Endodermal cell (in vitro differentiated cells): ENCODE measurements at regions not wholly inside any gene's neighbourhood (a gene's known extent, or its start where the extent isn't known, plus 50 kb on each side); places are given as distances from the start of the nearest gene placed in this dataset.
A peak's percentile ranks its signal among the peaks of the same experiment; 100 is the strongest.

Experiments
- DNase-seq: peaks from one replicate; pipeline ENCODE4 v3.0.0-alpha.2; 2017
- H3K27ac ChIP-seq: 2 replicates; pipeline ENCODE4 v1.5.1; 2013; ENCODE audit warnings: mild to moderate bottlenecking, low read depth, low read length, moderate library complexity
- H3K27me3 ChIP-seq: 2 replicates; pipeline ENCODE4 v1.6.1; 2013; ENCODE audit warnings: mild to moderate bottlenecking, low read length, moderate library complexity; ENCODE audit not compliant: insufficient read depth, control insufficient read depth, poor library complexity, severe bottlenecking
- H3K36me3 ChIP-seq: 2 replicates; pipeline ENCODE4 v1.7.0; 2013; ENCODE audit warnings: mild to moderate bottlenecking, low read length, moderate library complexity; ENCODE audit not compliant: control insufficient read depth, insufficient read depth
- H3K4me1 ChIP-seq: one replicate; pipeline ENCODE4 v1.7.0; 2013; ENCODE audit warnings: low read length; ENCODE audit not compliant: control insufficient read depth, insufficient read depth
- H3K4me3 ChIP-seq: 2 replicates; pipeline ENCODE4 v1.5.1; 2013; ENCODE audit warnings: mild to moderate bottlenecking, low read length, moderate library complexity
- H3K9ac ChIP-seq: 2 replicates; pipeline ENCODE4 v1.6.1; 2013; ENCODE audit warnings: mild to moderate bottlenecking, low read length, moderate library complexity; ENCODE audit not compliant: poor library complexity, severe bottlenecking; ENCODE audit errors: extremely low read depth
- H3K9me3 ChIP-seq: 2 replicates; pipeline ENCODE4 v1.6.1; 2013; ENCODE audit warnings: mild to moderate bottlenecking, low read length, moderate library complexity; ENCODE audit not compliant: control insufficient read depth
- H3K27ac Mint-ChIP-seq: 2 replicates; pipeline ENCODE4 v1.8.0; 2020; ENCODE audit warnings: mixed read lengths
- H3K27me3 Mint-ChIP-seq: 2 replicates; pipeline ENCODE4 v1.8.0; 2021; ENCODE audit warnings: mild to moderate bottlenecking, mixed read lengths; ENCODE audit not compliant: insufficient read depth
- H3K36me3 Mint-ChIP-seq: 2 replicates; pipeline ENCODE4 v1.8.0; 2020; ENCODE audit warnings: low read depth, mixed read lengths
- H3K4me1 Mint-ChIP-seq: 2 replicates; pipeline ENCODE4 v1.8.0; 2020; ENCODE audit warnings: mixed read lengths
- H3K4me3 Mint-ChIP-seq: 2 replicates; pipeline ENCODE4 v1.8.0; 2020; ENCODE audit warnings: mild to moderate bottlenecking, moderate library complexity, mixed read lengths
- H3K9me3 Mint-ChIP-seq: 2 replicates; pipeline ENCODE4 v1.8.0; 2020; ENCODE audit warnings: mild to moderate bottlenecking, mixed read lengths
- CTCF ChIP-seq: fragments of 200-600 bp; sonication (generic); conservative IDR thresholded peaks from 2 replicates; pipeline ENCODE4 v1.5.0; 2021; ENCODE audit warnings: antibody characterized with exemption, mild to moderate bottlenecking
- WGBS, 2 experiments: methylation state at CpG; one replicate each; pipeline versions ENCODE4 v1.1.5 to v1.1.7; 2013; ENCODE audit warnings: missing lambda C conversion rate in 2 of 2, mixed read lengths in 1 of 2; ENCODE audit not compliant: insufficient coverage in 1 of 2, insufficient read length in 1 of 2; 5-methylcytosine and 5-hydroxymethylcytosine counted together

- Mint-ChIP-seq H3K27ac (no peak overlapping the region), H3K4me1 (peaks cover 16% of the 10 kb centered on the region), H3K9me3 (no peaks in the 10 kb centered on the region), H3K27me3 (no peaks in the 10 kb centered on the region), H3K36me3 (no peaks in the 10 kb centered on the region), H3K4me3 (no peak overlapping the region)
- H3K9me3 ChIP-seq, result no peaks in the 10 kb centered on the region
- TF ChIP-seq CTCF, result no peak
- no peaks in the 10 kb centered on the region for H3K27me3 ChIP-seq
- DNase-seq, result no peak
- peak overlapping the region; percentile 66 for H3K27ac ChIP-seq
- no peak overlapping the region for H3K9ac ChIP-seq
- H3K36me3 ChIP-seq, result no peaks in the 10 kb centered on the region
- H3K4me3 ChIP-seq, result no peak overlapping the region
- WGBS, 2 experiments, result 98% methylated on average over 2 of the region's 2 CpGs; no CpG with 5 or more reads in 1 of the 2 experiments
- no peaks in the 10 kb centered on the region for H3K4me1 ChIP-seq
Measured at GRCh38 chr2:145015561-145015960, 495.6 kb upstream of the ZEB2 start.

GRCh38 chr2:145012806-145013205 lies 492.9 kb upstream of the ZEB2 start:
- no peak overlapping the region for H3K9ac ChIP-seq
- Mint-ChIP-seq H3K27ac (peak overlapping the region; percentile 36), H3K4me3 (no peak overlapping the region), H3K36me3 (no peaks in the 10 kb centered on the region), H3K27me3 (no peaks in the 10 kb centered on the region), H3K4me1 (peaks cover 10% of the 10 kb centered on the region), H3K9me3 (peaks cover 2% of the 10 kb centered on the region)
- DNase-seq, result no peak
- H3K9me3 ChIP-seq, result no peaks in the 10 kb centered on the region
- no peaks in the 10 kb centered on the region for H3K36me3 ChIP-seq
- H3K27me3 ChIP-seq, result no peaks in the 10 kb centered on the region
- no peak overlapping the region for H3K4me3 ChIP-seq
- H3K4me1 ChIP-seq, result no peaks in the 10 kb centered on the region
- WGBS, 2 experiments, result 66% methylated on average over 3 of the region's 3 CpGs; no CpG with 5 or more reads in 1 of the 2 experiments
- no peak for TF ChIP-seq CTCF
- no peak overlapping the region for H3K27ac ChIP-seq

- Histone ChIP-seq H3K9me3 (no peaks in the 10 kb centered on the region), H3K9ac (no peak overlapping the region), H3K27ac (no peak overlapping the region), H3K36me3 (no peaks in the 10 kb centered on the region), H3K4me3 (no peak overlapping the region), H3K27me3 (no peaks in the 10 kb centered on the region), H3K4me1 (no peaks in the 10 kb centered on the region)
- Mint-ChIP-seq H3K27ac (no peak overlapping the region), H3K4me1 (peaks cover 10% of the 10 kb centered on the region), H3K9me3 (peaks cover 2% of the 10 kb centered on the region), H3K4me3 (no peak overlapping the region), H3K27me3 (no peaks in the 10 kb centered on the region), H3K36me3 (no peaks in the 10 kb centered on the region)
- WGBS, 2 experiments, result 88% methylated on average over 4 of the region's 4 CpGs; no CpG with 5 or more reads in 1 of the 2 experiments
- no peak for TF ChIP-seq CTCF
- no peak for DNase-seq
Measured at GRCh38 chr2:145012214-145012670, 492.3 kb upstream of the ZEB2 start.
